HCT116 (cell line): ENCODE measurements at regions not wholly inside any gene's neighbourhood (a gene's known extent, or its start where the extent isn't known, plus 50 kb on each side); places are given as distances from the start of the nearest gene placed in this dataset.

Experiments used
- ATAC-seq: fragments of 200-7000 bp; cut with Tn5 transposase; 2 replicates; pipeline ENCODE4 v1.9.1; 2020; ENCODE audit warnings: mild to moderate bottlenecking, moderate library complexity
- BruUV-seq: library from RNA; stranded (reverse); fragments of 400-500 nt; replicated peaks from 2 replicates; lab custom pipeline; 2021; lab: Mats Ljungman, UMichigan
- CTCF ChIA-PET: fragments of 300-600 bp; sonication (Branson Sonifier 250); formaldehyde crosslinking; loops from one replicate; lab custom pipeline; 2021; ENCODE audit warnings: antibody characterized with exemption; lab: Charles Lee
- POLR2A ChIA-PET: fragments of 300-600, 350-600 bp; sonication (Branson Sonifier 250); formaldehyde crosslinking; loops from one replicate; lab custom pipeline; 2021; ENCODE audit warnings: antibody characterized with exemption; lab: Charles Lee
- RAD21 ChIA-PET, 2 experiments: fragments of 300-600 bp; sonication (Branson Sonifier 250); formaldehyde crosslinking; loops; one replicate each; lab custom pipeline; 2023; ENCODE audit warnings: low total read pairs in 2 of 2; ENCODE audit not compliant: uncharacterized antibody in 2 of 2, unreplicated experiment in 2 of 2, low non-redundant PET in 1 of 2; lab: Charles Lee
- DNase-seq: peaks from one replicate; pipeline ENCODE4 v3.0.0-alpha.2; 2010; ENCODE audit warnings: low read depth, low spot score
- H2AFZ ChIP-seq: fragments of 200-600 bp; shearing (Covaris generic), sonication (generic); 2 replicates; pipeline ENCODE4 v1.6.1; 2017; ENCODE audit warnings: low read depth, mixed run types, mixed read lengths, antibody characterized with exemption, low read length; ENCODE audit not compliant: poor library complexity, severe bottlenecking
- H3K27ac ChIP-seq: 2 replicates; pipeline ENCODE4 v1.5.1; 2012; ENCODE audit warnings: low read depth, low read length
- H3K27me3 ChIP-seq: fragments of 200-600 bp; sonication (generic); 2 replicates; pipeline ENCODE4 v1.6.1; 2016; ENCODE audit warnings: mixed run types, low read length, mixed read lengths; ENCODE audit not compliant: insufficient read depth
- H3K36me3 ChIP-seq, 2 experiments: fragments of 200-500 bp in 1 of 2; fragments of 200-600 bp in 1 of 2; sonication (Bioruptor generic) in 1 of 2; sonication (generic) in 1 of 2; 2 replicates each; pipeline versions ENCODE4 v1.5.1 to v1.6.1; 2014 to 2016; ENCODE audit warnings: low read length in 2 of 2, inconsistent platforms in 1 of 2, mixed read lengths in 1 of 2, mixed run types in 1 of 2; ENCODE audit not compliant: insufficient read depth in 2 of 2, control insufficient read depth in 1 of 2
- H3K4me1 ChIP-seq, 2 experiments: fragments of 200-600 bp in 1 of 2; sonication (generic) in 1 of 2; 2 replicates each; pipeline versions ENCODE4 v1.5.1 to v1.6.1; 2012 to 2017; ENCODE audit warnings: low read length in 2 of 2, inconsistent platforms in 1 of 2, mild to moderate bottlenecking in 1 of 2, mixed read lengths in 1 of 2, mixed run types in 1 of 2, moderate library complexity in 1 of 2; ENCODE audit not compliant: insufficient read depth in 2 of 2, control insufficient read depth in 1 of 2
- H3K4me2 ChIP-seq: fragments of 200-600 bp; sonication (generic); 2 replicates; pipeline ENCODE4 v1.6.1; 2017; ENCODE audit warnings: mixed run types, low read length, mixed read lengths
- H3K4me3 ChIP-seq, 2 experiments: fragments of 200-600 bp in 1 of 2; sonication (generic) in 1 of 2; replicated peaks in 1 of 2; 2 replicates each; pipeline ENCODE4 v1.5.1; 2011 to 2016; ENCODE audit warnings: low read length in 2 of 2, control low read depth in 1 of 2, low read depth in 1 of 2, mild to moderate bottlenecking in 1 of 2, mixed read lengths in 1 of 2, mixed run types in 1 of 2
- H3K79me2 ChIP-seq: fragments of 200-600 bp; sonication (generic); 2 replicates; pipeline ENCODE4 v1.6.1; 2017; ENCODE audit warnings: mild to moderate bottlenecking, mixed run types, low read length, moderate library complexity, mixed read lengths; ENCODE audit not compliant: insufficient read depth
- H3K9ac ChIP-seq: fragments of 200-600 bp; sonication (generic); 2 replicates; pipeline ENCODE4 v1.6.1; 2016; ENCODE audit warnings: low read length, mixed read lengths
- H3K9me2 ChIP-seq: fragments of 200-600 bp; sonication (generic), shearing (Covaris generic); 2 replicates; pipeline ENCODE4 v1.6.1; 2017; ENCODE audit warnings: mixed run types, mild to moderate bottlenecking, moderate library complexity; ENCODE audit not compliant: insufficient read depth
- H3K9me3 ChIP-seq, 2 experiments: fragments of 200-500 bp in 1 of 2; fragments of 200-600 bp in 1 of 2; sonication (Bioruptor generic) in 1 of 2; sonication (generic) in 1 of 2; 2 replicates each; pipeline ENCODE4 v1.6.1; 2014 to 2017; ENCODE audit warnings: low read length in 2 of 2, mixed read lengths in 2 of 2, inconsistent platforms in 1 of 2, low read depth in 1 of 2, mild to moderate bottlenecking in 1 of 2, mixed run types in 1 of 2, moderate library complexity in 1 of 2; ENCODE audit not compliant: control insufficient read depth in 1 of 2, insufficient read depth in 1 of 2
- H4K20me1 ChIP-seq: fragments of 200-600 bp; sonication (generic), shearing (Covaris generic); 2 replicates; pipeline ENCODE4 v1.6.1; 2017; ENCODE audit warnings: mixed run types, mild to moderate bottlenecking, moderate library complexity; ENCODE audit not compliant: insufficient read depth
- CBX3 ChIP-seq: IDR thresholded peaks from 2 replicates; pipeline ENCODE4 v1.6.1; 2012; ENCODE audit warnings: low read depth
- CEBPB ChIP-seq: IDR thresholded peaks from 2 replicates; pipeline ENCODE4 v1.6.1; 2012; ENCODE audit warnings: low read depth
- EGR1 ChIP-seq: IDR thresholded peaks from 2 replicates; pipeline ENCODE4 v1.6.1; 2012; ENCODE audit warnings: low read depth
- ELF1 ChIP-seq: IDR thresholded peaks from 2 replicates; pipeline ENCODE4 v1.6.1; 2012; ENCODE audit warnings: low read depth, borderline replicate concordance
- FOSL1 ChIP-seq: IDR thresholded peaks from 2 replicates; pipeline ENCODE4 v1.6.1; 2012; ENCODE audit warnings: low read depth
- JUND ChIP-seq: IDR thresholded peaks from 2 replicates; pipeline ENCODE4 v1.6.1; 2012
- POLR2A ChIP-seq: IDR thresholded peaks from 2 replicates; pipeline ENCODE4 v1.7.0; 2011; ENCODE audit warnings: borderline replicate concordance; ENCODE audit not compliant: insufficient read depth, insufficient read length; ENCODE audit errors: extremely low read depth
- POLR2AphosphoS5 ChIP-seq: IDR thresholded peaks from 2 replicates; pipeline ENCODE4 v1.6.1; 2011; ENCODE audit warnings: mild to moderate bottlenecking, low read depth, low read length, moderate library complexity
- RAD21 ChIP-seq: IDR thresholded peaks from 2 replicates; pipeline ENCODE4 v1.6.1; 2012; ENCODE audit warnings: low read depth, mild to moderate bottlenecking
- SIN3A ChIP-seq: IDR thresholded peaks from 2 replicates; pipeline ENCODE4 v1.6.1; 2012; ENCODE audit warnings: low read depth
- SP1 ChIP-seq: IDR thresholded peaks from 2 replicates; pipeline ENCODE4 v1.6.1; 2012; ENCODE audit warnings: low read depth
- TCF7L2 ChIP-seq: IDR thresholded peaks from 2 replicates; pipeline ENCODE4 v1.7.0; 2011; ENCODE audit warnings: borderline replicate concordance, inconsistent platforms; ENCODE audit not compliant: insufficient read depth, insufficient read length; ENCODE audit errors: extremely low read depth
- YY1 ChIP-seq: IDR thresholded peaks from 2 replicates; pipeline ENCODE4 v1.6.1; 2011; ENCODE audit warnings: low read length, low read depth, moderate library complexity, mild to moderate bottlenecking; ENCODE audit not compliant: insufficient replicate concordance; ENCODE audit errors: extremely low read depth
- ZFX ChIP-seq: fragments of 450-650 bp; IDR thresholded peaks from 2 replicates; pipeline ENCODE4 v1.6.1; 2017
- ZNF274 ChIP-seq: fragments of 200-500 bp; sonication (Bioruptor generic); IDR thresholded peaks from 2 replicates; pipeline ENCODE4 v1.6.1; 2014; ENCODE audit warnings: mild to moderate bottlenecking, low read depth, low read length, inconsistent platforms
- intact Hi-C: fragments of 100-400 bp; cut with micrococcal nuclease; formaldehyde crosslinking; loops from 2 replicates; pipeline ENCODE4 v1.10.0; 2022
- TF ChIP-seq, protein P1 (sequence below): IDR thresholded peaks from 2 replicates; pipeline ENCODE4 v1.6.1; 2012
- TF ChIP-seq, protein P2 (sequence below): IDR thresholded peaks from 2 replicates; pipeline ENCODE4 v1.6.1; 2012; ENCODE audit warnings: low read depth

DNA sequence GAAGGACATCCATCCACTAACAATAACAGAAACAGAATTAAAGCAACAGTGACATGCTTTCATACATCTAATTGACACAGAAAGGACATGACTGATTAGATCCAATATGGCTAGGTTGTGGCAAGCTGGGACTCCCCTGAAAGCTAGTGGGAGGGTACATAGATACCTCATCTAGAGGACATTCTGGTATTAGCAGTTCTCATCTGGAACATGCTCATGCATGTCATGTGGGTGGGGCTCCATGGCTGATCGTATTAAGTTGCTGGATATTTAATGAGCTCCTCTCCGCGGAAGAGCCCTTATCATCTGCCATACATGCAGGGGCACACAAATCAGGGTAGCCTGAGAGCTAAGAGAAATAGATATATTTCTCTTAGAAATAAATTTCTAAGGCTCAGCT is 358.9 kb downstream of the ICE1 start (continued):
- no peak for TF ChIP-seq TCF7L2
- TF ChIP-seq FOSL1, result no peak
- TF ChIP-seq ELF1, result no peak
- no peak for TF ChIP-seq ZFX
- no peak for TF ChIP-seq SIN3A
- no peak for TF ChIP-seq POLR2A
- TF ChIP-seq POLR2AphosphoS5, result no peak
- TF ChIP-seq ZNF274, result no peak
- TF ChIP-seq CEBPB, result no peak
- TF ChIP-seq, protein P1, sequence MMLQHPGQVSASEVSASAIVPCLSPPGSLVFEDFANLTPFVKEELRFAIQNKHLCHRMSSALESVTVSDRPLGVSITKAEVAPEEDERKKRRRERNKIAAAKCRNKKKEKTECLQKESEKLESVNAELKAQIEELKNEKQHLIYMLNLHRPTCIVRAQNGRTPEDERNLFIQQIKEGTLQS, result no peak
- no peak for TF ChIP-seq EGR1
- TF ChIP-seq JUND, result no peak

DNA sequence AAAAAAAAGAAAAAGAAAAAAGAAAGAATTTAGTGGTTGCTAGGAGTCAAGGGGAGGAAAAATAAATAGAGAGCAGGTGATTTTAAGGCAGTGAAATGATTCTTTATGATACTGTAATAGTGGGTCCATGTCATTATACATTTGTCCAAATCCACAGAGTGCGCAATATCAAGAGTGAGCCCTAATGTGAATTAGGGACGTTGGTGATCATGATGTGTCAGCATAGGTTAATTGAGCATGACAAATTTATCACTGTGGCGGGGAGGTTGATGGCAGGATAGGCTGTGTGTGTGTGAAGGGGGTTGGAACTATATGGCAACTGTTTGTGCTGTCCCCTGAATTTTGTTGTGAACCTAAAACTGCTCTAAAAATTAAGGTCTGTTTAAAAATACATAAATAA is 357.8 kb downstream of the ICE1 start:
- TF ChIP-seq ZFX (no peak), YY1 (no peak), CBX3 (no peak), TCF7L2 (no peak), SIN3A (no peak), SP1 (no peak), POLR2AphosphoS5 (no peak), RAD21 (no peak)
- TF ChIP-seq, protein P1, result no peak
- TF ChIP-seq, protein P2, sequence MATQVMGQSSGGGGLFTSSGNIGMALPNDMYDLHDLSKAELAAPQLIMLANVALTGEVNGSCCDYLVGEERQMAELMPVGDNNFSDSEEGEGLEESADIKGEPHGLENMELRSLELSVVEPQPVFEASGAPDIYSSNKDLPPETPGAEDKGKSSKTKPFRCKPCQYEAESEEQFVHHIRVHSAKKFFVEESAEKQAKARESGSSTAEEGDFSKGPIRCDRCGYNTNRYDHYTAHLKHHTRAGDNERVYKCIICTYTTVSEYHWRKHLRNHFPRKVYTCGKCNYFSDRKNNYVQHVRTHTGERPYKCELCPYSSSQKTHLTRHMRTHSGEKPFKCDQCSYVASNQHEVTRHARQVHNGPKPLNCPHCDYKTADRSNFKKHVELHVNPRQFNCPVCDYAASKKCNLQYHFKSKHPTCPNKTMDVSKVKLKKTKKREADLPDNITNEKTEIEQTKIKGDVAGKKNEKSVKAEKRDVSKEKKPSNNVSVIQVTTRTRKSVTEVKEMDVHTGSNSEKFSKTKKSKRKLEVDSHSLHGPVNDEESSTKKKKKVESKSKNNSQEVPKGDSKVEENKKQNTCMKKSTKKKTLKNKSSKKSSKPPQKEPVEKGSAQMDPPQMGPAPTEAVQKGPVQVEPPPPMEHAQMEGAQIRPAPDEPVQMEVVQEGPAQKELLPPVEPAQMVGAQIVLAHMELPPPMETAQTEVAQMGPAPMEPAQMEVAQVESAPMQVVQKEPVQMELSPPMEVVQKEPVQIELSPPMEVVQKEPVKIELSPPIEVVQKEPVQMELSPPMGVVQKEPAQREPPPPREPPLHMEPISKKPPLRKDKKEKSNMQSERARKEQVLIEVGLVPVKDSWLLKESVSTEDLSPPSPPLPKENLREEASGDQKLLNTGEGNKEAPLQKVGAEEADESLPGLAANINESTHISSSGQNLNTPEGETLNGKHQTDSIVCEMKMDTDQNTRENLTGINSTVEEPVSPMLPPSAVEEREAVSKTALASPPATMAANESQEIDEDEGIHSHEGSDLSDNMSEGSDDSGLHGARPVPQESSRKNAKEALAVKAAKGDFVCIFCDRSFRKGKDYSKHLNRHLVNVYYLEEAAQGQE, result no peak
- no peaks in the 10 kb centered on the region for H3K79me2 ChIP-seq
- no peak overlapping the region for H3K9ac ChIP-seq
- ChIA-PET POLR2A (no interaction called here), RAD21 (no interaction called here), CTCF (no interaction called here)
- no peaks in the 10 kb centered on the region for H3K9me2 ChIP-seq
- H3K4me3 ChIP-seq, result no peak overlapping the region
- H3K4me2 ChIP-seq, result no peak overlapping the region
- H3K27me3 ChIP-seq, result no peaks in the 10 kb centered on the region
- H4K20me1 ChIP-seq, result no peaks in the 10 kb centered on the region
- no peaks in the 10 kb centered on the region for H3K4me1 ChIP-seq
- DNase-seq (no peak), ATAC-seq (no peak)
- no peaks in the 10 kb centered on the region for H3K9me3 ChIP-seq
- intact Hi-C loops, result no loop called here
- H3K36me3 ChIP-seq, result no peaks in the 10 kb centered on the region
- BruUV-seq, result no TSS peak
- no peak overlapping the region for H3K27ac ChIP-seq
- H2AFZ ChIP-seq, result no peak overlapping the region
